Heart left ventricle (tissue), 16 donors: ENCODE measurements at regions not wholly inside any gene's neighbourhood (a gene's known extent, or its start where the extent isn't known, plus 50 kb on each side); places are given as distances from the start of the nearest gene placed in this dataset.

Experiments
- ATAC-seq, 4 donors: fragments of 200-7000 bp; cut with Tn5 transposase; one replicate each; pipeline ENCODE4 v1.9.1; 2020 to 2022; ENCODE audit warnings: moderate library complexity in 4 of 4, mild to moderate bottlenecking in 3 of 4, moderate number of reproducible peaks in 1 of 4
- DNase-seq, 5 donors: peaks; one replicate each; pipeline ENCODE4 v3.0.0-alpha.2; 2020
- H3K27ac ChIP-seq, 12 donors: fragments of 200-600 bp; sonication (generic) in 4 of 12; one replicate each; pipeline versions ENCODE4 v1.5.0 to v1.8.0; 2016 to 2022; ENCODE audit warnings: mild to moderate bottlenecking in 2 of 12
- H3K27me3 ChIP-seq, 9 donors: fragments of 200-600 bp; sonication (generic) in 2 of 9; one replicate each; pipeline versions ENCODE4 v1.5.1 to v1.8.0; 2016 to 2022; ENCODE audit warnings: mild to moderate bottlenecking in 3 of 9
- H3K36me3 ChIP-seq, 9 donors: fragments of 200-600 bp; sonication (generic) in 2 of 9; one replicate each; pipeline versions ENCODE4 v1.5.0 to v1.8.0; 2018 to 2022; ENCODE audit warnings: mild to moderate bottlenecking in 2 of 9
- H3K4me1 ChIP-seq, 12 donors: fragments of 200-600 bp; sonication (generic) in 4 of 12; one replicate each; pipeline versions ENCODE4 v1.5.0 to v1.8.0; 2016 to 2022; ENCODE audit warnings: mild to moderate bottlenecking in 3 of 12
- H3K4me3 ChIP-seq, 12 donors: fragments of 200-600 bp; sonication (generic) in 4 of 12; one replicate each; pipeline versions ENCODE4 v1.5.0 to v1.8.0; 2017 to 2022; ENCODE audit warnings: mild to moderate bottlenecking in 9 of 12, moderate library complexity in 4 of 12
- H3K9me3 ChIP-seq, 12 donors: fragments of 200-600 bp; sonication (generic) in 4 of 12; one replicate each; pipeline versions ENCODE4 v1.5.0 to v1.8.0; 2016 to 2022; ENCODE audit warnings: mild to moderate bottlenecking in 1 of 12
- CTCF ChIP-seq, 12 donors: fragments of 200-600 bp; sonication (generic) in 4 of 12; IDR thresholded peaks; one replicate each; pipeline versions ENCODE4 v1.5.0 to v1.8.0; 2018 to 2022; ENCODE audit warnings: antibody characterized with exemption in 12 of 12, mild to moderate bottlenecking in 5 of 12
- POLR2A ChIP-seq, 2 donors: fragments of 450-650 bp; IDR thresholded peaks; one replicate each; pipeline ENCODE4 v1.6.1; 2017; ENCODE audit warnings: antibody characterized with exemption in 2 of 2, mild to moderate bottlenecking in 2 of 2, moderate library complexity in 2 of 2
- WGBS, 4 donors: extraction: QIAGEN DNeasy Blood & Tissue Kit in 2 of 4; methylation state at CpG; one replicate each; pipeline versions ENCODE4 v1.1.5 to v1.1.7; 2013 to 2018; 5-methylcytosine and 5-hydroxymethylcytosine counted together
- intact Hi-C, 10 donors: fragments of 100-400 bp; cut with DNase I; formaldehyde crosslinking; loops; one replicate each; pipeline versions ENCODE4 v1.11.1 to v1.14.2; 2022
- donor health status: ischemic (EF 13 %, LVEDD 7.1; RV severe dilation, severe dysfunction).
- donor health status: healthy with polysubstance abuse.
- donor health status: DM: no; HTN: yes; CAD: no.
- donor health status: DM: no; HTN: no; CAD: no.
- donor health status: ischemic (EF 25% LVEDD 6.9; RV normal size, moderate dysfunction).
- donor health status: ischemic (EF 25% LVEDD 5.7; RV mildly dilated, moderate dysfunction).
- donor health status: healthy.
- donor health status: DM: yes; HTN: yes; CAD: no.
- donor health status: ischemic (EF 35%, LVEDD 5.7; RV mildly dilated, moderate dysfunction).
- donor health status: nonischemic (EF 11% LVEDD 7.7; RV severe dilation, severe dysfunction).
- donor health status: DM: yes; HTN: yes; CAD: no.
- donor health status: PGD.
- donor health status: ischemic (EF 29% LVEDD 5.4; RV normal size, mild dysfunction).
- donor health status: nonischemic (EF 23%, LVEDD 6.1; RV moderate dilation, normal function).

DNA sequence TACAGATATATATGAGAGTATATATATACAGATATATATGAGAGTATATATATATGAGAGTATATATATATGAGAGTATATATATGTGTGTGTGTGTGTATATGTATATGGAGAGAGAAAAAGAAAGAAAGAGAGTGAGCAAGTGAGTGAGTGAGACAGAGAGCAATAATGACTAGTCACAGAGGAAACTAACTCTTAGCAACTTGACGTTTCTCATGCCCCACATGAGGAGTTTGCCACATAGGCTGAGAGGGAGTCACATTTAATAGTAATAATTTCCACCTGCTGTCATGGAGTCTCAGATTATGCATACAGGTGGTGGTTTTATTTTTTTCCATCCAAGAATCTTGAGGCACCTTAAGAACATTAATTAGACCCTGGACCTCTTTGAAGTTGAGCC lies 199.9 kb downstream of the GATA3 start:
- Histone ChIP-seq H3K27me3 (no peaks in the 10 kb centered on the region), H3K36me3 (no peaks in the 10 kb centered on the region), H3K4me3 (no peak overlapping the region), H3K27ac (no peak overlapping the region), H3K4me1 (no peaks in the 10 kb centered on the region), H3K9me3 (peaks cover 0 to 8% (median 0%) of the 10 kb centered on the region in 12 donors)
- TF ChIP-seq CTCF (IDR thresholded peaks at IDR 0.05) (no peak), POLR2A (IDR thresholded peaks at IDR 0.05) (no peak)
- intact Hi-C loops, result no loop called here
- DNase-seq, result no peak
- WGBS, 4 donors, result 72 to 84% (median 77%) methylated on average over 1 of the region's 1 CpG
- no peak for ATAC-seq

- DNase-seq (no peak), ATAC-seq (no peak)
- no peaks in the 10 kb centered on the region for H3K4me1 ChIP-seq
- no peaks in the 10 kb centered on the region for H3K27me3 ChIP-seq
- intact Hi-C loops, result no loop called here
- TF ChIP-seq CTCF (IDR thresholded peaks at IDR 0.05) (no peak), POLR2A (IDR thresholded peaks at IDR 0.05) (no peak)
- WGBS, 4 donors, result 79 to 93% (median 83%) methylated on average over 1 of the region's 1 CpG
- no peaks in the 10 kb centered on the region for H3K36me3 ChIP-seq
- no peak overlapping the region for H3K27ac ChIP-seq
- H3K4me3 ChIP-seq, result no peak overlapping the region
- H3K9me3 ChIP-seq, result peaks cover 0 to 6% (median 0%) of the 10 kb centered on the region in 12 donors
Observed at GRCh38 chr10:8255301-8255700, 200.8 kb downstream of the GATA3 start.

DNA sequence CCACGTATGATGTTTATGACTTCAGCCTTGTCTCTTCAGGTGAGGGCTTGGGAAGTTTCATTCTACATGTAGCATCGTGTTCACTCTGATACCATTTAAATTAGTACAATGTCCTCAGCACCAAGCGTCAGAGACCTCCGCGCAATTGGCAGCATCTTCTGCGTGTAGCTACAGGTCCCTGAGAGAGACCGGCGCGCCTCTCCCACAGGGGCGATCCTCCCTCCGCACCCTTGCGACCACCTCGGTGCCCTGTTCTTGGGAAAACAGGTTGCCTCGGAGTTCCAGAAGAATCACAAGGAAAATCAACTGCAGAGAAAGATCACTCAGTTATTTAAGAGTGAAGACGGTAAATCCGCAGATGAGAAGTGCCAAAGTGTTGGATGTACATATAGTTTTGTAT lies 206.2 kb downstream of the GATA3 start:
- TF ChIP-seq POLR2A (IDR thresholded peaks at IDR 0.05), result no peak
- TF ChIP-seq CTCF (IDR thresholded peaks at IDR 0.05), result no peak
- WGBS, 4 donors, result 94 to 97% (median 95%) methylated on average over 16 of the region's 16 CpGs

GRCh38 chr10:8262317-8262716 lies 207.8 kb downstream of the GATA3 start:
- 90 to 94% (median 93%) methylated on average over 4 of the region's 4 CpGs for WGBS, 4 donors
- DNase-seq (no peak), ATAC-seq (no peak)
- no peak overlapping the region for H3K4me3 ChIP-seq
- no peak overlapping the region for H3K27ac ChIP-seq
- peaks cover 0 to 6% (median 0%) of the 10 kb centered on the region in 12 donors for H3K9me3 ChIP-seq
- H3K4me1 ChIP-seq, result no peaks in the 10 kb centered on the region
- no peak for TF ChIP-seq POLR2A (IDR thresholded peaks at IDR 0.05)
- no peaks in the 10 kb centered on the region for H3K27me3 ChIP-seq
- H3K36me3 ChIP-seq, result no peaks in the 10 kb centered on the region
- intact Hi-C loops, result no loop called here

More for the DNA sequence above, 206.2 kb downstream of the GATA3 start:
- H3K9me3 ChIP-seq, result peaks cover 0 to 6% (median 0%) of the 10 kb centered on the region in 12 donors
- no peaks in the 10 kb centered on the region for H3K27me3 ChIP-seq
- H3K27ac ChIP-seq, result no peak overlapping the region
- DNase-seq (no peak), ATAC-seq (no peak)
- H3K36me3 ChIP-seq, result no peaks in the 10 kb centered on the region
- intact Hi-C loops, result no loop called here
- H3K4me1 ChIP-seq, result no peaks in the 10 kb centered on the region
- H3K4me3 ChIP-seq, result no peak overlapping the region

DNA sequence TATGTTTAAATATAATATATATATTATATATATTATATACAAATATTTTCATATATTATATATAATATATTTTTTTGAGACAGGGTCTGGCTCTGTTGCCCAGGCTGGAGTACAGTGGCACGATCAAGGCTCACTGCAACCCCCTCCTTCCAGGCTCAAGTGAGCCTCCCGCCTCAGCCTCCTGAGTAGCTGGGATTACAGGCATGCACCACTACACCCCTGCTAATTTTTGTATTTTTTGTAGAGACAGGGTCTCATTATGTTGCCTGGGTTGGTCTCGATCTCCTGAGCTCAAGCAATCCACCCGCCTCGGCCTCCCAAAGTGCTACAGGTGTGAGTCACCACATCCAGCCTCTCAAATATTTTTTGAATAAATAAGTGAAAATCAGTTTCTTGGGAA lies 215.5 kb downstream of the GATA3 start:
- ATAC-seq, result no peak
- Histone ChIP-seq H3K9me3 (no peaks in the 10 kb centered on the region), H3K27me3 (peaks cover 0 to 5% (median 0%) of the 10 kb centered on the region in 9 donors), H3K36me3 (no peaks in the 10 kb centered on the region), H3K4me3 (no peak overlapping the region), H3K4me1 (no peaks in the 10 kb centered on the region), H3K27ac (no peak overlapping the region)
- DNase-seq, result no peak
- intact Hi-C loops, result loop anchor here in 1 of 10 donors (10.0 kb wide), 1 partner anchor 215 kb away; the partner anchor contains the start of gene GATA3
- no peak for TF ChIP-seq CTCF (IDR thresholded peaks at IDR 0.05)
- no peak for TF ChIP-seq POLR2A (IDR thresholded peaks at IDR 0.05)
- 94 to 97% (median 96%) methylated on average over 5 of the region's 5 CpGs for WGBS, 4 donors
